ENCODE measurements at regions not wholly inside any gene's neighbourhood (a gene's known extent, or its start where the extent isn't known, plus 50 kb on each side); places are given as distances from the start of the nearest gene placed in this dataset.

DNA sequence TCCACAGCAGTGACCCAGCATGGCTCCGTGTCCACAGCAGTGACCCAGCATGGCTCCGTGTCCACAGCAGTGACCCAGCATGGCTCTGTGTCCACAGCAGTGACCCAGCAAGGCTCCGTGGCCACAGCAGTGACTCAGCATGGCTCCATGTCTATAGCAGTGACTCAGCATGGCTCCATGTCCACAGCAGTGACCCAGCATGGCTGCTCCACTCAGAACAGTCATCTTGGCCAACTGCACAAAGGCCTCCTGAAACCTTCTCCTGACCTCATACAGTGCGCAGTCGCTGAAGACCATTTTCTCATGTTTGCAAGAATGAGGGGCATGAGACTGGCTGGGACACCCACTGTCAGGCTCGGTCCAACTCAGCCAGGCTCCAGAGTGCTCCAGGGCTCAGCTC lies 333.4 kb upstream of the RAB6C start:
- no peak overlapping the region for H3K4me3 ChIP-seq (ENCODE audit: low read depth, low read length)
- DNase-seq (ENCODE audit: low read depth, low spot score) = no peak
- TF ChIP-seq, protein P1, sequence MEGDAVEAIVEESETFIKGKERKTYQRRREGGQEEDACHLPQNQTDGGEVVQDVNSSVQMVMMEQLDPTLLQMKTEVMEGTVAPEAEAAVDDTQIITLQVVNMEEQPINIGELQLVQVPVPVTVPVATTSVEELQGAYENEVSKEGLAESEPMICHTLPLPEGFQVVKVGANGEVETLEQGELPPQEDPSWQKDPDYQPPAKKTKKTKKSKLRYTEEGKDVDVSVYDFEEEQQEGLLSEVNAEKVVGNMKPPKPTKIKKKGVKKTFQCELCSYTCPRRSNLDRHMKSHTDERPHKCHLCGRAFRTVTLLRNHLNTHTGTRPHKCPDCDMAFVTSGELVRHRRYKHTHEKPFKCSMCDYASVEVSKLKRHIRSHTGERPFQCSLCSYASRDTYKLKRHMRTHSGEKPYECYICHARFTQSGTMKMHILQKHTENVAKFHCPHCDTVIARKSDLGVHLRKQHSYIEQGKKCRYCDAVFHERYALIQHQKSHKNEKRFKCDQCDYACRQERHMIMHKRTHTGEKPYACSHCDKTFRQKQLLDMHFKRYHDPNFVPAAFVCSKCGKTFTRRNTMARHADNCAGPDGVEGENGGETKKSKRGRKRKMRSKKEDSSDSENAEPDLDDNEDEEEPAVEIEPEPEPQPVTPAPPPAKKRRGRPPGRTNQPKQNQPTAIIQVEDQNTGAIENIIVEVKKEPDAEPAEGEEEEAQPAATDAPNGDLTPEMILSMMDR (IDR thresholded peaks at IDR 0.05; ENCODE audit: low read depth, low read length) = no peak
- in situ Hi-C loops (cut with HindIII; ENCODE audit: low sequenced_read_pairs) = no loop called here

- TF ChIP-seq, protein P1 (IDR thresholded peaks at IDR 0.05; ENCODE audit: low read depth, low read length) = no peak
- H3K4me3 ChIP-seq (ENCODE audit: low read depth, low read length) = no peak overlapping the region
- in situ Hi-C loops (cut with HindIII; ENCODE audit: low sequenced_read_pairs) = no loop called here
- DNase-seq (ENCODE audit: low read depth, low spot score) = no peak
These were observed 326.2 kb upstream of the RAB6C start for GRCh38 chr2:129653246-129653645.

DNA sequence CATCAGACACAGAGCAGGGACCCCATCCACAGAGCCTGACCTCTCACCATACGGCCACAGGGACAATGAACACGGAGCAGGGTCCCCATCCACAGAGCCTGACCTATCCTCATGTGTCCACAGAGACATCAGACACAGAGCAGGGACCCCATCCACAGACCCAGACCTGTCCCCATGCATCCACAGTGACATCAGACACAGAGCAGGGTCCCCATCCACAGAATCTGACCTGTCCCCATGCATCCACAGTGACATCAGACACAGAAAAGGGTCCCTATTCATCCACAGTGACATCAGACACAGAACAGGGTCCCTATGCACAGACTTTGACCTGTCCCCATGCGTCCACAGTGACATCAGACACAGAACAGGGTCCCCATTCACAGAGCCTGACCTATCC lies 325.1 kb upstream of the RAB6C start:
- no peak for DNase-seq (ENCODE audit: low read depth, low spot score)
- no peak overlapping the region for H3K4me3 ChIP-seq (ENCODE audit: low read depth, low read length)
- in situ Hi-C loops (cut with HindIII; ENCODE audit: low sequenced_read_pairs) = no loop called here
- TF ChIP-seq, protein P1 (IDR thresholded peaks at IDR 0.05; ENCODE audit: low read depth, low read length) = no peak

GRCh38 chr2:129656081-129656598 lies 323.3 kb upstream of the RAB6C start:
- H3K4me3 ChIP-seq (ENCODE audit: low read depth, low read length) = no peak overlapping the region
- DNase-seq (ENCODE audit: low read depth, low spot score) = no peak
- TF ChIP-seq, protein P1 (IDR thresholded peaks at IDR 0.05; ENCODE audit: low read depth, low read length) = no peak
- in situ Hi-C loops (cut with HindIII; ENCODE audit: low sequenced_read_pairs) = no loop called here

- in situ Hi-C loops (cut with HindIII; ENCODE audit: low sequenced_read_pairs) = no loop called here
- no peak for DNase-seq (ENCODE audit: low read depth, low spot score)
- H3K4me3 ChIP-seq (ENCODE audit: low read depth, low read length) = no peak overlapping the region
- TF ChIP-seq, protein P1 (IDR thresholded peaks at IDR 0.05; ENCODE audit: low read depth, low read length) = no peak
These were observed 321.0 kb upstream of the RAB6C start for GRCh38 chr2:129658430-129658829.

DNA sequence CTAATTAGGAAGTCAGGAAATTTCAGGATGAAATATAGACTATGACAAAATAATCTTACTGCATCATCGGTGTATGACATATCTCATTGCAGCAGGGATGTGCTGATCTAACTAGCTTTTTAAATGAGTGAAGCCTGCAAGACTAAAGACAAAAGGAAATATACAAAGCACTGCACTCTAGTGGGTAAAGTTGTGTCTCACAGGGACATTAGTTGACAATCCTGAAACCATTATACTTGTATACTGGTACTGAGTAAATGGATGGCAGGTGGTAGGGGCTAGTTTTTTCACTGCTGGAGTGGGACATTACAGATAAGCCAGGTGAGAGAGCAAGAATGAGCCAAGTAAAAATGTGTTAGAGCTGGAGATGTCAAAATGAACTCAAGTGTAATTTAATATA lies 317.5 kb upstream of the RAB6C start:
- H3K4me3 ChIP-seq (ENCODE audit: low read depth, low read length) = no peak overlapping the region
- in situ Hi-C loops (cut with HindIII; ENCODE audit: low sequenced_read_pairs) = no loop called here
- no peak for DNase-seq (ENCODE audit: low read depth, low spot score)

More for the DNA sequence above, 317.5 kb upstream of the RAB6C start:
- TF ChIP-seq, protein P1 (IDR thresholded peaks at IDR 0.05; ENCODE audit: low read depth, low read length) = no peak
